Thymus (tissue), 11 donors: ENCODE measurements at regions not wholly inside any gene's neighbourhood (a gene's known extent, or its start where the extent isn't known, plus 50 kb on each side); places are given as distances from the start of the nearest gene placed in this dataset.
"Not testable (repeated sequence)": the region's sequence is repeated elsewhere in the genome, so short reads cannot be mapped to it uniquely, and the experiment has no call there.

Source experiments
- DNase-seq, 9 donors: peaks; one replicate each; pipeline ENCODE4 v3.0.0-alpha.2; 2013; ENCODE audit warnings: low spot score in 9 of 9, low read depth in 6 of 9, missing footprints in 1 of 9
- H3K27ac ChIP-seq, 2 donors: one replicate each; pipeline ENCODE4 v1.5.1; 2013; ENCODE audit warnings: control low read depth in 1 of 2, low read depth in 1 of 2, low read length in 1 of 2, mild to moderate bottlenecking in 1 of 2, moderate library complexity in 1 of 2
- H3K27me3 ChIP-seq, 2 donors: one replicate each; pipeline ENCODE4 v1.5.1; 2013; ENCODE audit warnings: low read length in 1 of 2; ENCODE audit not compliant: control insufficient read depth in 2 of 2, insufficient read depth in 1 of 2
- H3K36me3 ChIP-seq, 2 donors: one replicate each; pipeline ENCODE4 v1.5.1; 2013; ENCODE audit warnings: low read length in 1 of 2, mild to moderate bottlenecking in 1 of 2, moderate library complexity in 1 of 2; ENCODE audit not compliant: control insufficient read depth in 2 of 2, insufficient read depth in 2 of 2
- H3K4me1 ChIP-seq, 2 donors: one replicate each; pipeline ENCODE4 v1.5.1; 2013; ENCODE audit warnings: low read length in 2 of 2; ENCODE audit not compliant: control insufficient read depth in 2 of 2, insufficient read depth in 2 of 2
- H3K4me3 ChIP-seq, 2 donors: one replicate each; pipeline ENCODE4 v1.5.1; 2013; ENCODE audit warnings: low read length in 2 of 2, control low read depth in 1 of 2, mild to moderate bottlenecking in 1 of 2
- H3K9me3 ChIP-seq, 2 donors: one replicate each; pipeline ENCODE4 v1.5.1; 2013; ENCODE audit warnings: low read length in 1 of 2, mild to moderate bottlenecking in 1 of 2; ENCODE audit not compliant: control insufficient read depth in 2 of 2, insufficient read depth in 1 of 2
- WGBS: extraction: QIAGEN DNeasy Blood & Tissue Kit; methylation state at CpG from one replicate; pipeline ENCODE4 v1.1.7; 2013; 5-methylcytosine and 5-hydroxymethylcytosine counted together
- donor health status: healthy.

DNA sequence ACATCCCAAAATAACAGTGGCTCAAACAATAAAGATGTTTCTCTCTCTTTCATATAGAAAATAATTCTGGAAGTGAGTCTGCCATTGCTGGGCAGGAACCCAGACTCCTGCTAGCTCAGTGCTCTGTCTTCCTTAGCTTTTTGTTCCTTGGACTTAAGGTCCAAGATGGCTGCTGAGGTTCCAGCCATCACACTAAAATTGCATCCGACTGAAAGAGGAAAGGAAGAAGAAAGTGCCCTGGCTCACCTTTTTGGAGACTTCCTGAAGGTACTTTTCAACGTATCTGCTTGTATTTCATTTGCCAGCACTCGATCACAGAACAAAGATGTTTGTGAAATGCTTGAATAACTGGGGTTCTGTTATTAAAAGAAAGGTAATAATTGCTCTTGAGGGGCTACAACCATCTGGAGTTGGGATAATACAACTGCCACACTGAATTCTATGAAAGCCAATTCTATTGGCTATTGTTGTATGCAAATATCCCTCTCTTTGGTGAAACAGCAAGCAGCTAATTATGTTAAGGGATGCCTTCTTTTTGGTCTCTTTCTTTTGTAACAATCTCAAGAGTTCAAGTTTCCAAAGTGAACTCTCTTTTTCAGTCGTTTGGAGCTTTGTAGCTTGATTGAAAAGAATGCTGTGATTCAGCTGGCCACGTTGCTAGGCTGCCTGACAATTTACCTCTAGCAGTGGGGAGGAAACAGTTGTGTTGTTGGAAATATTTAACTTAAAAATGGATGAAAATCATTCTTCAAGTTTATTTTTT is 83.9 kb downstream of the BAMBI start:
- Histone ChIP-seq H3K27me3 (no peaks in the 10 kb centered on the region), H3K27ac (no peak overlapping the region), H3K4me3 (no peak overlapping the region), H3K36me3 (no peaks in the 10 kb centered on the region), H3K4me1 (no peaks in the 10 kb centered on the region), H3K9me3 (no peaks in the 10 kb centered on the region)
- WGBS: 79% methylated on average over 5 of the region's 5 CpGs
- DNase-seq: no peak

- Histone ChIP-seq H3K4me3 (no peak overlapping the region), H3K27ac (no peak overlapping the region), H3K9me3 (no peaks in the 10 kb centered on the region), H3K36me3 (no peaks in the 10 kb centered on the region), H3K27me3 (no peaks in the 10 kb centered on the region), H3K4me1 (no peaks in the 10 kb centered on the region)
- 79% methylated on average over 7 of the region's 7 CpGs for WGBS
- no peak for DNase-seq
Observed at GRCh38 chr10:28763471-28764170, 86.3 kb downstream of the BAMBI start.

DNA sequence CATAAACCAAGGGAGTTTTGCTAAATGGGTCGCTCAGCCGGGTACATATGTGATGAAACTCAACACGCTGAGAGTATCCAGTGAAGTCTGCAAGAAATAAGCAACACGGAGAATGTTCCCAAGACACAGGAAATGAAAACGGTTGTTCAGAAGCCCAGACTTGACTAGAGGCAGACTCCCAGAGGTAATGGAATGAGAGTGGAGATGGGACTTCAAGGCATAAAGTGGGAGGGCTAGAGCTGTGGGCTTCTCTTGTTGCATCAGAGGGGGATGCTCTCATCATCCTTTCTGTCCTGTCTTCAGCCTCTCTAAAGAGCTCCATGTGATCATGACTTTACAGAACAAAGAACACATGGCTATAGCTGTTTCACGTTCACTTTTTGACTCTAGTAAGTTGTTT is 88.3 kb downstream of the BAMBI start:
- WGBS: 83% methylated on average over 6 of the region's 6 CpGs
- no peak overlapping the region for H3K27ac ChIP-seq
- no peaks in the 10 kb centered on the region for H3K27me3 ChIP-seq
- H3K4me1 ChIP-seq: no peaks in the 10 kb centered on the region
- DNase-seq: no peak
- H3K4me3 ChIP-seq: no peak overlapping the region
- no peaks in the 10 kb centered on the region for H3K9me3 ChIP-seq
- no peaks in the 10 kb centered on the region for H3K36me3 ChIP-seq

GRCh38 chr10:28768227-28768626 is 90.9 kb downstream of the BAMBI start:
- Histone ChIP-seq H3K27ac (no peak overlapping the region), H3K4me3 (no peak overlapping the region), H3K4me1 (no peaks in the 10 kb centered on the region), H3K36me3 (no peaks in the 10 kb centered on the region), H3K9me3 (peaks cover 0 to 4% of the 10 kb centered on the region in 2 donors), H3K27me3 (no peaks in the 10 kb centered on the region)
- DNase-seq: no peak
- WGBS: 96% methylated on average over 10 of the region's 10 CpGs

GRCh38 chr10:28769091-28769604 is 91.8 kb downstream of the BAMBI start:
- DNase-seq: no peak
- H3K4me1 ChIP-seq: no peaks in the 10 kb centered on the region
- WGBS: 30% methylated on average over 4 of the region's 4 CpGs

DNA sequence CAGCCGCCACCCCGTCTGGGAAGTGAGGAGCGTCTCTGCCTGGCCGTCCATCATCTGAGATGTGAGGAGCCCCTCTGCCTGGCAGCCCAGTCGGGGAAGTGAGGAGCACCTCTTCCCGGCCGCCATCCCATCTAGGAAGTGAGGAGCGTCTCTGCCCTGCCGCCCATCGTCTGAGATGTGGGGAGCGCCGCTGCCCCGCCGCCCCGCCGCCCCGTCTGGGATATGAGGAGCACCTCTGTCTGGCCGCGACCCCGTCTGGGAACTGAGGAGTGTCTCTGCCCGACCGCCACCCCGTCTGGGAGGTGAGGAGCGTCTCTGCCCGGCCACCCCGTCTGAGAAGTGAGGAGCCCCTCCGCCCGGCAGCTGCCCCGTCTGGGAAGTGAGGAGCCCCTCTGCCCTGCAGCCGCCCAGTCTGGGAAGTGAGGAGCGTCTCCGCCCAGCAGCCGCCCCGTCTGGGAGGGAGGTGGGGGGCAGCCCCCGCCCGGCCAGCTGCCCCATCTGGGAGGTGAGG is 94.3 kb downstream of the BAMBI start:
- H3K27me3 ChIP-seq, H3K4me1 ChIP-seq, DNase-seq, H3K36me3 ChIP-seq, H3K4me3 ChIP-seq, H3K27ac ChIP-seq, H3K9me3 ChIP-seq: not testable (repeated sequence)
- WGBS: 98% methylated on average over 36 of the region's 36 CpGs

More at GRCh38 chr10:28769091-28769604, 91.8 kb downstream of the BAMBI start:
- no peak overlapping the region for H3K27ac ChIP-seq
- no peaks in the 10 kb centered on the region for H3K36me3 ChIP-seq
- no peaks in the 10 kb centered on the region for H3K27me3 ChIP-seq
- H3K4me3 ChIP-seq: no peak overlapping the region
- peaks cover 0 to 4% of the 10 kb centered on the region in 2 donors for H3K9me3 ChIP-seq

- H3K36me3 ChIP-seq: no peaks in the 10 kb centered on the region
- H3K4me3 ChIP-seq: no peak overlapping the region
- peaks cover 0 to 4% of the 10 kb centered on the region in 2 donors for H3K9me3 ChIP-seq
- H3K4me1 ChIP-seq: no peaks in the 10 kb centered on the region
- no peak overlapping the region for H3K27ac ChIP-seq
- 73% methylated on average over 4 of the region's 4 CpGs for WGBS
- H3K27me3 ChIP-seq: no peaks in the 10 kb centered on the region
- no peak for DNase-seq
Observed at GRCh38 chr10:28774051-28774995, 97.0 kb downstream of the BAMBI start.

GRCh38 chr10:28775773-28776172 is 98.5 kb downstream of the BAMBI start:
- H3K27ac ChIP-seq: no peak overlapping the region
- no peak for DNase-seq
- 93% methylated on average over 3 of the region's 3 CpGs for WGBS
- H3K4me1 ChIP-seq: no peaks in the 10 kb centered on the region
- no peaks in the 10 kb centered on the region for H3K36me3 ChIP-seq
- H3K27me3 ChIP-seq: no peaks in the 10 kb centered on the region
- H3K4me3 ChIP-seq: no peak overlapping the region
- H3K9me3 ChIP-seq: peaks cover 0 to 4% of the 10 kb centered on the region in 2 donors
